Panc1 (cell line): ENCODE measurements at regions not wholly inside any gene's neighbourhood (a gene's known extent, or its start where the extent isn't known, plus 50 kb on each side); places are given as distances from the start of the nearest gene placed in this dataset.

Experiments used
- ATAC-seq: fragments of 200-7000 bp; cut with Tn5 transposase; 2 replicates; pipeline ENCODE4 v1.9.1; 2020; ENCODE audit warnings: mild to moderate bottlenecking, moderate library complexity
- BruUV-seq: library from RNA; stranded (reverse); fragments of 400-500 nt; replicated peaks from 2 replicates; lab custom pipeline; 2021; lab: Mats Ljungman, UMichigan
- CTCF ChIA-PET: fragments of 300-600 bp; sonication (Branson Sonifier 250); formaldehyde crosslinking; loops from one replicate; lab custom pipeline; 2022; ENCODE audit warnings: antibody characterized with exemption; lab: Charles Lee
- POLR2A ChIA-PET: fragments of 300-600 bp; sonication (Branson Sonifier 250); formaldehyde crosslinking; loops from one replicate; lab custom pipeline; 2022; ENCODE audit warnings: antibody characterized with exemption; lab: Charles Lee
- DNase-seq: peaks from one replicate; pipeline ENCODE4 v3.0.0-alpha.2; 2010; ENCODE audit warnings: low read depth, low spot score
- H3K27ac ChIP-seq: 2 replicates; pipeline ENCODE4 v1.5.1; 2011; ENCODE audit warnings: mild to moderate bottlenecking, low read length, inconsistent platforms
- H3K27me3 ChIP-seq: fragments of 200-500 bp; sonication (Bioruptor generic); 2 replicates; pipeline ENCODE4 v1.6.0; 2014; ENCODE audit warnings: low read length, inconsistent platforms; ENCODE audit not compliant: control insufficient read depth, insufficient read depth
- H3K36me3 ChIP-seq: fragments of 200-500 bp; sonication (Bioruptor generic); 2 replicates; pipeline ENCODE4 v1.5.1; 2014; ENCODE audit warnings: inconsistent platforms, mild to moderate bottlenecking, low read length, moderate library complexity; ENCODE audit not compliant: control insufficient read depth, insufficient read depth
- H3K4me1 ChIP-seq: 2 replicates; pipeline ENCODE4 v1.5.1; 2011; ENCODE audit warnings: inconsistent platforms, mild to moderate bottlenecking, low read length, moderate library complexity; ENCODE audit not compliant: control insufficient read depth, insufficient read depth
- H3K4me3 ChIP-seq, 2 experiments: 2 replicates each; pipeline ENCODE4 v1.5.1; 2011 to 2012; ENCODE audit warnings: low read depth in 2 of 2, low read length in 2 of 2, mild to moderate bottlenecking in 2 of 2, inconsistent platforms in 1 of 2, moderate library complexity in 1 of 2
- H3K9me3 ChIP-seq: fragments of 200-500 bp; sonication (Bioruptor generic); 2 replicates; pipeline ENCODE4 v1.5.1; 2014; ENCODE audit warnings: low read depth, mild to moderate bottlenecking, inconsistent platforms, low read length, moderate library complexity; ENCODE audit not compliant: control insufficient read depth, insufficient read depth
- CTCF ChIP-seq: fragments of 450-650 bp; IDR thresholded peaks from 2 replicates; pipeline ENCODE4 v1.5.1; 2017; ENCODE audit warnings: mild to moderate bottlenecking
- POLR2AphosphoS5 ChIP-seq: IDR thresholded peaks from 2 replicates; pipeline ENCODE4 v1.6.1; 2012; ENCODE audit warnings: mild to moderate bottlenecking, low read depth, low read length, moderate library complexity
- SIN3A ChIP-seq: IDR thresholded peaks from 2 replicates; pipeline ENCODE4 v1.6.1; 2012; ENCODE audit warnings: low read depth, mild to moderate bottlenecking, low read length, moderate library complexity, borderline replicate concordance; ENCODE audit not compliant: insufficient read depth
- TCF7L2 ChIP-seq: IDR thresholded peaks from 2 replicates; pipeline ENCODE4 v1.6.1; 2011; ENCODE audit warnings: mild to moderate bottlenecking, low read depth, low read length, inconsistent platforms
- in situ Hi-C: cut with HindIII; loops from 2 replicates; pipeline ENCODE4 v1.10.0; 2016; ENCODE audit warnings: low sequenced_read_pairs, low pct_unique_long_range_greater_than_20kb
- intact Hi-C: fragments of 100-400 bp; cut with micrococcal nuclease; formaldehyde crosslinking; loops from one replicate; pipeline ENCODE4 v1.10.0; 2022; ENCODE audit not compliant: unreplicated experiment
- TF ChIP-seq, protein P1 (sequence below), 2 experiments: IDR thresholded peaks; 2 replicates each; pipeline ENCODE4 v1.6.1; 2011 to 2012; ENCODE audit warnings: low read depth in 2 of 2, control low read depth in 1 of 2, low read length in 1 of 2, mild to moderate bottlenecking in 1 of 2, moderate library complexity in 1 of 2; ENCODE audit not compliant: insufficient read depth in 1 of 2

DNA sequence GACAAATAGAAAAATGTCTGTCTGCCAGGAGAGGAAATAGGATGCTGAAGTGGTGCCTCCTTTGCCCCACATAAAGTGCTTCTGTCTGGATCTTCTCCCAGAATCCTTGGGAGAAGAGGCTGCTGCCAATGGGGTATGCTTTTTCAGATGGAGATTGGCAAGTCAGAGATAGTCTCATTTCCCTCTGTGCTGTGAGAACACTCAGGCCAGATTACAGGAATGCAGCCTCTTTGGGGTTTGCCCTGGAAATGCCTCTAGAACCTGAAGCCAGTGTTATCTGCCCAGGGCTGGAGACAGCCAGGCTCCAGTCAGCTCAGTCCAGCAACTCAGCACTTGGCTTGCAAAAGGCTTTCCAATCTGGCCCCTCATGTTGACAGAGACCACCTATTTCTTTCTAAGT, 119.1 kb upstream of the PHYHIPL start:
- Histone ChIP-seq H3K27ac (no peak overlapping the region), H3K4me3 (no peak overlapping the region), H3K4me1 (no peaks in the 10 kb centered on the region), H3K36me3 (no peaks in the 10 kb centered on the region), H3K27me3 (no peaks in the 10 kb centered on the region), H3K9me3 (no peaks in the 10 kb centered on the region)
- intact Hi-C loops (no loop called here), in situ Hi-C loops (no loop called here)
- no peak for ATAC-seq
- TF ChIP-seq TCF7L2 (no peak), CTCF (no peak), SIN3A (no peak), POLR2AphosphoS5 (no peak)
- TF ChIP-seq, protein P1, sequence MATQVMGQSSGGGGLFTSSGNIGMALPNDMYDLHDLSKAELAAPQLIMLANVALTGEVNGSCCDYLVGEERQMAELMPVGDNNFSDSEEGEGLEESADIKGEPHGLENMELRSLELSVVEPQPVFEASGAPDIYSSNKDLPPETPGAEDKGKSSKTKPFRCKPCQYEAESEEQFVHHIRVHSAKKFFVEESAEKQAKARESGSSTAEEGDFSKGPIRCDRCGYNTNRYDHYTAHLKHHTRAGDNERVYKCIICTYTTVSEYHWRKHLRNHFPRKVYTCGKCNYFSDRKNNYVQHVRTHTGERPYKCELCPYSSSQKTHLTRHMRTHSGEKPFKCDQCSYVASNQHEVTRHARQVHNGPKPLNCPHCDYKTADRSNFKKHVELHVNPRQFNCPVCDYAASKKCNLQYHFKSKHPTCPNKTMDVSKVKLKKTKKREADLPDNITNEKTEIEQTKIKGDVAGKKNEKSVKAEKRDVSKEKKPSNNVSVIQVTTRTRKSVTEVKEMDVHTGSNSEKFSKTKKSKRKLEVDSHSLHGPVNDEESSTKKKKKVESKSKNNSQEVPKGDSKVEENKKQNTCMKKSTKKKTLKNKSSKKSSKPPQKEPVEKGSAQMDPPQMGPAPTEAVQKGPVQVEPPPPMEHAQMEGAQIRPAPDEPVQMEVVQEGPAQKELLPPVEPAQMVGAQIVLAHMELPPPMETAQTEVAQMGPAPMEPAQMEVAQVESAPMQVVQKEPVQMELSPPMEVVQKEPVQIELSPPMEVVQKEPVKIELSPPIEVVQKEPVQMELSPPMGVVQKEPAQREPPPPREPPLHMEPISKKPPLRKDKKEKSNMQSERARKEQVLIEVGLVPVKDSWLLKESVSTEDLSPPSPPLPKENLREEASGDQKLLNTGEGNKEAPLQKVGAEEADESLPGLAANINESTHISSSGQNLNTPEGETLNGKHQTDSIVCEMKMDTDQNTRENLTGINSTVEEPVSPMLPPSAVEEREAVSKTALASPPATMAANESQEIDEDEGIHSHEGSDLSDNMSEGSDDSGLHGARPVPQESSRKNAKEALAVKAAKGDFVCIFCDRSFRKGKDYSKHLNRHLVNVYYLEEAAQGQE (IDR thresholded peaks at IDR 0.05; ENCODE audit: insufficient read depth in 1 of 2, low read depth in 2 of 2, low read length in 1 of 2), result no peak
- no TSS peak for BruUV-seq
- CTCF ChIA-PET, result no interaction called here
- POLR2A ChIA-PET, result no interaction called here
- DNase-seq, result no peak

DNA sequence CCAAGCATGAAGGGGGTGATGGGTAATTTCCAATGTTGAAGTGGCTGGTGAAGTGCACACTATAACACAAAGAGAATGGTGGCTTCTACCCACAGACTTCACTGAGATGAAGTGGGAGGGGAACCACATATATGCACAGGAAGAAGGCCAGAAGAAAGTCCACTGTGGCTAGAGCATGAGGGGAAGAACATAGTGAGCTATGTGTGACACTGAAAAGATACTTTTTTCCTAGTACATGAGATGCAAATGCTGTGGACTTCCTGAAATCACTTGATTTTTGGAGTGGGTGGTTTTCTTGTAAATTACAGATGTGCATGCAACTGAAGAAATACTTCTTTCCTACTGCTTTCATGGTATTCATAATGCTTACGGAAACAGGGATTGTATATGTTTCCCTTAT, 115.6 kb upstream of the PHYHIPL start:
- intact Hi-C loops, result no loop called here
- Histone ChIP-seq H3K4me1 (no peaks in the 10 kb centered on the region), H3K9me3 (no peaks in the 10 kb centered on the region), H3K4me3 (no peak overlapping the region), H3K36me3 (no peaks in the 10 kb centered on the region), H3K27ac (no peak overlapping the region), H3K27me3 (no peaks in the 10 kb centered on the region)
- DNase-seq (no peak), ATAC-seq (no peak)
- CTCF ChIA-PET, result no interaction called here
- in situ Hi-C loops, result no loop called here
- POLR2A ChIA-PET, result no interaction called here
- no peak for TF ChIP-seq CTCF
- no peak for TF ChIP-seq TCF7L2
- no peak for TF ChIP-seq POLR2AphosphoS5
- no peak for TF ChIP-seq SIN3A
- TF ChIP-seq, protein P1 (IDR thresholded peaks at IDR 0.05; ENCODE audit: insufficient read depth in 1 of 2, low read depth in 2 of 2, low read length in 1 of 2), result no peak
- no TSS peak for BruUV-seq
